MM.1S (cell line): ENCODE measurements at regions not wholly inside any gene's neighbourhood (a gene's known extent, or its start where the extent isn't known, plus 50 kb on each side); places are given as distances from the start of the nearest gene placed in this dataset.

ENCODE experiments used
- EZH2 ChIP-seq: fragments of 300-600 bp; sonication (generic); optimal IDR thresholded peaks from 2 replicates; pipeline ENCODE3; 2017; ENCODE audit warnings: low read depth, mild to moderate bottlenecking, antibody characterized with exemption, low read length, mixed read lengths
- EZH2phosphoT487 ChIP-seq: fragments of 300-600 bp; sonication (generic); IDR thresholded peaks from 2 replicates; pipeline ENCODE4 v1.6.1; 2018; ENCODE audit warnings: antibody characterized with exemption, low read length
- TF ChIP-seq, protein P1 (sequence below): fragments of 300-600 bp; sonication (generic); IDR thresholded peaks from 2 replicates; pipeline ENCODE4 v1.5.1; 2016; ENCODE audit warnings: antibody characterized with exemption, low read length, mixed read lengths

DNA sequence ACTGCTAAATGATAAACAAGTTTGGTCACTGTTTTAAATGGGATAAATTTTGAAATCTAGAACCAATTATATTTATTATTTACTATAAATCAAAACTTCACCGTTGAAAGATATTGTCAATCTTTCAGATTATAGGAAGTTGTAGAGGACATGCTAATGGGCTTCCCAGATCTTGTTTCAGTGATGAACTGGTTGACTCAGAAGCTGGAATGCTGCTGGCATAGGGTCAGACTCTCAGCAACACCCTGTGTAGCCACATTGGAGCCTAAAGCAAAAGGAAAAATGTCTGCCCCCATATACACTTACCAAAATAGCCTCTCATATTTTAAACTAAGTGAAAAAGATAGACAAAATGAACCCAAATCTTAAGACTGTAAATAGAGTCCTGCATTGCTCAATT lies 916.9 kb upstream of the SOX9 start:
- TF ChIP-seq EZH2phosphoT487 (no peak), EZH2 (no peak)
- TF ChIP-seq, protein P1, sequence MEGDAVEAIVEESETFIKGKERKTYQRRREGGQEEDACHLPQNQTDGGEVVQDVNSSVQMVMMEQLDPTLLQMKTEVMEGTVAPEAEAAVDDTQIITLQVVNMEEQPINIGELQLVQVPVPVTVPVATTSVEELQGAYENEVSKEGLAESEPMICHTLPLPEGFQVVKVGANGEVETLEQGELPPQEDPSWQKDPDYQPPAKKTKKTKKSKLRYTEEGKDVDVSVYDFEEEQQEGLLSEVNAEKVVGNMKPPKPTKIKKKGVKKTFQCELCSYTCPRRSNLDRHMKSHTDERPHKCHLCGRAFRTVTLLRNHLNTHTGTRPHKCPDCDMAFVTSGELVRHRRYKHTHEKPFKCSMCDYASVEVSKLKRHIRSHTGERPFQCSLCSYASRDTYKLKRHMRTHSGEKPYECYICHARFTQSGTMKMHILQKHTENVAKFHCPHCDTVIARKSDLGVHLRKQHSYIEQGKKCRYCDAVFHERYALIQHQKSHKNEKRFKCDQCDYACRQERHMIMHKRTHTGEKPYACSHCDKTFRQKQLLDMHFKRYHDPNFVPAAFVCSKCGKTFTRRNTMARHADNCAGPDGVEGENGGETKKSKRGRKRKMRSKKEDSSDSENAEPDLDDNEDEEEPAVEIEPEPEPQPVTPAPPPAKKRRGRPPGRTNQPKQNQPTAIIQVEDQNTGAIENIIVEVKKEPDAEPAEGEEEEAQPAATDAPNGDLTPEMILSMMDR: no peak
